T-helper 1 cell treated with Interleukin-12 subunit alpha and Interleukin-12 subunit beta and Interleukin-4 antibody, amounts not matched to agents 30 μg/mL and 1 μg/mL, for 36 hours (primary cell): ENCODE measurements at regions not wholly inside any gene's neighbourhood (a gene's known extent, or its start where the extent isn't known, plus 50 kb on each side); places are given as distances from the start of the nearest gene placed in this dataset.
"Not testable (repeated sequence)": the region's sequence is repeated elsewhere in the genome, so short reads cannot be mapped to it uniquely, and the experiment has no call there.

ENCODE experiments used
- H3K27ac Mint-ChIP-seq: one replicate; pipeline ENCODE4 v1.8.0; 2021; ENCODE audit warnings: mild to moderate bottlenecking, mixed read lengths
- H3K27me3 Mint-ChIP-seq: one replicate; pipeline ENCODE4 v1.8.0; 2021; ENCODE audit warnings: low read depth, mixed read lengths
- H3K36me3 Mint-ChIP-seq: one replicate; pipeline ENCODE4 v1.8.0; 2021; ENCODE audit warnings: low read depth, mixed read lengths
- H3K4me1 Mint-ChIP-seq: one replicate; pipeline ENCODE4 v1.8.0; 2021; ENCODE audit warnings: low read depth, mixed read lengths
- H3K4me3 Mint-ChIP-seq: one replicate; pipeline ENCODE4 v1.8.0; 2021; ENCODE audit warnings: mild to moderate bottlenecking, moderate library complexity, mixed read lengths
- H3K9me3 Mint-ChIP-seq: one replicate; pipeline ENCODE4 v1.8.0; 2021; ENCODE audit warnings: mixed read lengths

DNA sequence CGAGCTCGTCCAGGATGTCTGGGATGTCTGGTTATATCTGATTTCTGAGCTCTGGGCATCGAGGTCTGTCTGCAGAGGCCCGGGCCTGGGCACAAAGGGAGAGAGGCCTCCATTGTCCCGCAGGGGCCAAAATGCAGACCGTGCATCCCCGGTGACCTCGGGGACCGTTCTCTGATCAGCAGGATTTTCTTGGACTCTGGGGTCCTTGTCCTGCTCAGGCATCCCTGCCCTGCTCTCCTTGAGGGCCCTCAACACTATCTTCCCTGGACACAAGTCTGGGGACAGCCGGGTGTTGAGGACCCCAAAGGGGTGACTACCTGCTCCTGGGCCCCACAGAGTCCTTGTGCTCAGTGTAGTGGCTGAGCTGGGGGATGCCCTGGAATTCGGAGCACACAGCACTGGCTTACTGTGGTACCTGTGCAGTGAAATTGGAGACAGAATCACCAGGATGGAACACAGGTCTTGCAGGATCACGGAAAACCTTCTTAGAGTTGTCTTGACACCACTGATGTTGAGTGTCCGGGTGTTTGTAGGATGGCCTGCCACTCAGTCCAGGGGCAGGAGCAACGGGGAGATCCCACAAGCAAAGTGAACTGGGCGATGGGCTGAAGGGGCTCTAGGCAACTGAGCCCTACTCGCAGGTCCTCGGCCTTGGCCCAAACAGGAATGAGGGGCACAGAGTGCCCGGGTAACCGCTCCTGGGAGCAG is 1369.2 kb downstream of the CDH12 start:
- not testable (repeated sequence) for H3K4me1 Mint-ChIP-seq, H3K27ac Mint-ChIP-seq, H3K27me3 Mint-ChIP-seq, H3K9me3 Mint-ChIP-seq, H3K4me3 Mint-ChIP-seq, H3K36me3 Mint-ChIP-seq

DNA sequence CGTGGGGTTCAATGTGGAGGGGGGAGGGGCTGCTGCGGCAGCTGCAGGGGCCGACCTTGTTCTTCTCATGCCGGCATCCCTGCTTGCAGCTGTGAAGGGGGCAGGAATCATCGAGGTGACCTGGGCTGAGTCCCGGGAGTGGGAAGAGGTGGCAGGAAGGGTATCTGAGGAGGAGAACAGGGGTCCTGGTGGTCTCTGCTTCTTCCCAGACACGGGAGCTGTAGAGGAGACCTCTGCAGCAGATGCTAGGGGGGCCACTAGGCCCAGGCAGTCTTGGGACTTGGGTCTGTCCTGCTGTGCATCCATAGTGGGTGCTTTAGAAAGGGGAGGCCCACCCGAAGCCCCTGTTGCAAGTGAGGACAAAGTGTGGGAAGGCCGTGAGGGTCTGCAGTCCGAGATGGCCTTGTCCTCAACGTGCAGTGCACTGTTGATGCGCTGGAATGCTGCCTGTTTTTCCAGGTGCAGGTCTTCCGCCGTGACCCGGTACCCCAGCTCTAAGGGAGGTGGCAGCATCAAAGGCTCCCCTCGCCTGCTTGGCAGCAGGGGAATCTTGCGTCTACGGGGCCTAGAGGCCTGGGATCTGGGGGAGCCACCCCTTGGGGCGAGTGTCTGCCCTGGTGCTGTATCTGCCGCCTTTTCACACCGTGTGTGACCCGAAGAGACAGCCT is 1370.0 kb downstream of the CDH12 start:
- not testable (repeated sequence) for H3K27ac Mint-ChIP-seq, H3K4me1 Mint-ChIP-seq, H3K9me3 Mint-ChIP-seq, H3K36me3 Mint-ChIP-seq, H3K27me3 Mint-ChIP-seq, H3K4me3 Mint-ChIP-seq

DNA sequence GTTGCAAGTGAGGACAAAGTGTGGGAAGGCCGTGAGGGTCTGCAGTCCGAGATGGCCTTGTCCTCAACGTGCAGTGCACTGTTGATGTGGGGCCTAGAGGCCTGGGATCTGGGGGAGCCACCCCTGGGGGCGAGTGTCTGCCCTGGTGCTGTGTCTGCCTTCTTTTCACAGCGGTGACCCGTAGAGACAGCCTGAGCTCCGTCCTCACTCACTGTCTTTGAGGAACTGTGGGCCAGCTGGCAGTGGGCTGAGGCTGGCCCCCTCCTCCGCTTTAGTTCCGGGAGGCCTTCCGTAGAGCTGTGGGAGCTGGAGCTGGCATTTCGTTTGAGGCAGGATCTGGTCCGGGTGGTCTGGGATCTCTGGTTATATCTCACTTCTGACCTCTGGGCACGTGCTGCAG is 1370.6 kb downstream of the CDH12 start:
- H3K4me3 Mint-ChIP-seq, H3K27ac Mint-ChIP-seq, H3K36me3 Mint-ChIP-seq, H3K4me1 Mint-ChIP-seq, H3K9me3 Mint-ChIP-seq, H3K27me3 Mint-ChIP-seq: not testable (repeated sequence)

DNA sequence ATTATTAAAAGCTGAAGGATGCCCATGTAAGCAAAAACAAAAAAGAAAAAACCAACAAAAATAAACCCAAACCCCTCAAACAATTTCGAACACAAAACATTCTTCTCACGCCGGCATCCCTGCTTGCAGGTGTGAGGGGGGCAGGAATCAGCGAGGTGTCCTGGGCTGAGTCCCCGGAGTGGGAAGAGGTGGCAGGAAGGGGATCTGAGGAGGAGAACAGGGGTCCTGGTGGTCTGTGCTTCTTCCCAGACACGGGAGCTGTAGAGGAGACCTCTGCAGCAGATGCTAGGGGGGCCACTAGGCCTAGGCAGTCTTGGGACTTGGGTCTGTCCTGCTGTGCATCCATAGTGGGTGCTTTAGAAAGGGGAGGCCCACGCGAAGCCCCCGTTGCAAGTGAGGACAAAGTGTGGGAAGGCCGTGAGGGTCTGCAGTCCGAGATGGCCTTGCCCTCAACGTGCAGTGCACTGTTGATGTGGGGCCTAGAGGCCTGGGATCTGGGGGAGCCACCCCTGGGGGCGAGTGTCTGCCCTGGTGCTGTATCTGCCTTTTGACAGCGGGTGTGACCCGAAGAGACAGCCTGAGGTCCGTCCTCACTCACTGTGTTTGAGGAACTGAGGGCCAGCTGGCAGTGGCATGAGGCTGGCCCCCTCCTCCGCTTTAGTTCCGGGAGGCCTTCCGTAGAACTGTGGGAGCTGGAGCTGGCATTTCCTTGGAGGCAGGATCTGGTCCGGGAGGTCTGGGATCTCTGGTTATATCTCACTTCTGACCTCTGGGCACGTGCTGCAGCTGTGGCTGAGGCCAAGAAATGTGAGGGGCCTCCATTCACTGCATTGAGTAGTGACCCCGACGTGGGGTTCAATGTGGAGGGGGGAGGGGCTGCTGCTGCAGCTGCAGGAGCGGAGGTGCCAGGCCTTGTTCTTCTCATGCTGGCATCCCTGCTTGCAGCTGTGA is 1371.5 kb downstream of the CDH12 start:
- H3K9me3 Mint-ChIP-seq, H3K4me3 Mint-ChIP-seq, H3K27ac Mint-ChIP-seq, H3K36me3 Mint-ChIP-seq, H3K4me1 Mint-ChIP-seq, H3K27me3 Mint-ChIP-seq: not testable (repeated sequence)

- not testable (repeated sequence) for H3K36me3 Mint-ChIP-seq, H3K27me3 Mint-ChIP-seq, H3K27ac Mint-ChIP-seq, H3K9me3 Mint-ChIP-seq, H3K4me1 Mint-ChIP-seq, H3K4me3 Mint-ChIP-seq
These were observed 1373.1 kb downstream of the CDH12 start for GRCh38 chr5:21480054-21480453.

GRCh38 chr5:21473981-21474380 is 1379.2 kb downstream of the CDH12 start:
- not testable (repeated sequence) for H3K27ac Mint-ChIP-seq, H3K4me1 Mint-ChIP-seq, H3K9me3 Mint-ChIP-seq, H3K27me3 Mint-ChIP-seq, H3K4me3 Mint-ChIP-seq
- H3K36me3 Mint-ChIP-seq, result peaks cover 13% of the 10 kb centered on the region

DNA sequence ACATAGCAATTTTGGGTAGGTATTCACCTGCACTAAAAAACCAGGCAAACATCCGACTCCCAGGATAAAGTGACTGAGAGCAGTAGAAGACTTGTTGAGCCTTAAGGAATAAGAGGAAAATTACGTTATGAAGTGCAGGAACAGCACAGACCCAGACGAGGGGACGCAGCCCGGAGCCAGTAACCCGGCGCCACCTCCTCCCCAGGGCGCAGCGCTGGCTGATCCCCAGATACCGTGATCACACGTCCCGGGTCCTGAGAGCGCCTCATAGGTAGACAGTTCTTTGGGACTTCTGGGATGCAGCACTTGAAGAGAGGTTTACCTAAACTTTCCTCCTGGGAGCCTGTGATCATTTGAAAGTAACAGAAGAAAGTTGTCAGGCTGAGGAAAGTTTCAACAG is 1379.7 kb downstream of the CDH12 start:
- peaks cover 11% of the 10 kb centered on the region for H3K36me3 Mint-ChIP-seq
- not testable (repeated sequence) for H3K27ac Mint-ChIP-seq, H3K4me3 Mint-ChIP-seq, H3K4me1 Mint-ChIP-seq, H3K27me3 Mint-ChIP-seq, H3K9me3 Mint-ChIP-seq

GRCh38 chr5:21471691-21472090 is 1381.5 kb downstream of the CDH12 start:
- not testable (repeated sequence) for H3K9me3 Mint-ChIP-seq, H3K27ac Mint-ChIP-seq, H3K4me1 Mint-ChIP-seq, H3K4me3 Mint-ChIP-seq, H3K27me3 Mint-ChIP-seq
- peaks cover 11% of the 10 kb centered on the region for H3K36me3 Mint-ChIP-seq

- not testable (repeated sequence) for H3K9me3 Mint-ChIP-seq, H3K27ac Mint-ChIP-seq, H3K4me1 Mint-ChIP-seq, H3K4me3 Mint-ChIP-seq, H3K27me3 Mint-ChIP-seq
- peaks cover 15% of the 10 kb centered on the region for H3K36me3 Mint-ChIP-seq
These were observed 1383.5 kb downstream of the CDH12 start for GRCh38 chr5:21469523-21470101.

- H3K36me3 Mint-ChIP-seq, result peaks cover 15% of the 10 kb centered on the region
- H3K27ac Mint-ChIP-seq, H3K27me3 Mint-ChIP-seq, H3K4me1 Mint-ChIP-seq, H3K4me3 Mint-ChIP-seq, H3K9me3 Mint-ChIP-seq: not testable (repeated sequence)
These were observed 1385.6 kb downstream of the CDH12 start for GRCh38 chr5:21467544-21467943.

DNA sequence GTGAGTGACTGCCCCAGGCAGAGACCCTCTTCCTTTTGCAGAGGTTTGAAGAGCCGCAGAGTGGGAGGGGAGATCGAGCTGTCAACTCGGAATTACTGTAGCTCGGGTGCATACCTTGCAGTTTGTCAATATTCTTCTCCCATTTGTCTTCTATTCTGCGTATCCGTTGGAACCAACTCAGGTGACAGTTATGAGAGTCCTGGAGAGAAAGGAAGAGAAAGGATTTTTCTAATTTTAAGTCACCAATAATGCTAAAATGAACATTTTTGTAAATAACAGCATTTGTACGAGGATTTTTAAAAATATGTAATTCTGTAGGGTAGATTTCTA is 1393.4 kb downstream of the CDH12 start:
- H3K27ac Mint-ChIP-seq, result peak overlapping the region; percentile 72
- not testable (repeated sequence) for H3K36me3 Mint-ChIP-seq, H3K27me3 Mint-ChIP-seq, H3K4me1 Mint-ChIP-seq, H3K9me3 Mint-ChIP-seq
- peak overlapping the region; percentile 91 for H3K4me3 Mint-ChIP-seq

- H3K9me3 Mint-ChIP-seq, result no peaks in the 10 kb centered on the region
- no peak overlapping the region for H3K4me3 Mint-ChIP-seq
- no peaks in the 10 kb centered on the region for H3K27me3 Mint-ChIP-seq
- no peak overlapping the region for H3K27ac Mint-ChIP-seq
- H3K4me1 Mint-ChIP-seq, result no peaks in the 10 kb centered on the region
- H3K36me3 Mint-ChIP-seq, result no peaks in the 10 kb centered on the region
These were observed 1400.7 kb downstream of the CDH12 start for GRCh38 chr5:21452449-21452848.

GRCh38 chr5:21432646-21433045 is 1420.5 kb downstream of the CDH12 start:
- H3K27me3 Mint-ChIP-seq, result no peaks in the 10 kb centered on the region
- H3K9me3 Mint-ChIP-seq, result no peaks in the 10 kb centered on the region
- H3K36me3 Mint-ChIP-seq, result no peaks in the 10 kb centered on the region
- no peaks in the 10 kb centered on the region for H3K4me1 Mint-ChIP-seq
- no peak overlapping the region for H3K27ac Mint-ChIP-seq
- no peak overlapping the region for H3K4me3 Mint-ChIP-seq

DNA sequence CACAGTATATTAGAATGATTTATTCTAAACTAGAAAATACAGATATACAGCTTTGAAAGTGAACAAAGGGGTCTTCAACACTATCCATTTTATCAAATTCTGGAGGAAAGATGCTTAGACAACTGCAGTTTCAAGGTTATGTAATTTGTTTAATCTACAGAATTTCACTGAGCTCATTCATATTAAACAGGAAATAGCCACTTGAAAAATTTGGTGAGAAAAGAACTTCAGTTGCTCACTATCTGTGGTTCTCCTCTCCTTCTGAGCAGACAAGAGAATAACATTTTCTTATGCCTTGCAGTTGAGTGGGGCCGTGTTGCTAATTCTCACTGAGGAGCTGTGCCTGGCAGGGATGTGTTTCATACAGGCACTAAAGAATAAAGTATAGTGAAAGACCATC is 1428.2 kb downstream of the CDH12 start:
- H3K4me3 Mint-ChIP-seq, result no peak overlapping the region
- H3K9me3 Mint-ChIP-seq, result no peaks in the 10 kb centered on the region
- no peaks in the 10 kb centered on the region for H3K4me1 Mint-ChIP-seq
- no peaks in the 10 kb centered on the region for H3K27me3 Mint-ChIP-seq
- no peaks in the 10 kb centered on the region for H3K36me3 Mint-ChIP-seq
- H3K27ac Mint-ChIP-seq, result no peak overlapping the region

DNA sequence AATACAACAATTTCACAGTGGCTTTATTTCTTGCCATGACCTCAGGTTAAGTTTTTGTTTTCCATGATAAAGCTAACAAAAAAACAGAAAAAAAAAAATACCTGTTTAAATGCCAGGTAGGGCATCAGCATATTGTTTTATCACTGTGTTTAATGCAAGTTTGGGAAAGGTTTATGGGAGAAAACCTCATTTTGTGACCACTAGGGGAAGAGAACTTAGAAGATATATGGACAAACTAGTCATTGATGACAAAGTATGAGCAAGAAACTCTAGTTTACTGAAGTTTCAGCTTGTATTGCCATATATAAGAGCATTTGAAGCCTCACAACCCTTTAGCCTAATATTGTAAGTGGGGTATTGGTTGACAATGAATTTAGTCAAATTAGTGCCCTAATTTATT is 1431.4 kb upstream of the CDH18 start:
- no peak overlapping the region for H3K4me3 Mint-ChIP-seq
- no peaks in the 10 kb centered on the region for H3K36me3 Mint-ChIP-seq
- peaks cover 4% of the 10 kb centered on the region for H3K4me1 Mint-ChIP-seq
- no peaks in the 10 kb centered on the region for H3K9me3 Mint-ChIP-seq
- no peak overlapping the region for H3K27ac Mint-ChIP-seq
- no peaks in the 10 kb centered on the region for H3K27me3 Mint-ChIP-seq
